GM12878 (cell line): ENCODE measurements at regions not wholly inside any gene's neighbourhood (a gene's known extent, or its start where the extent isn't known, plus 50 kb on each side); places are given as distances from the start of the nearest gene placed in this dataset.

ENCODE experiments used
- ATAC-seq: fragments of 200-7000 bp; cut with Tn5 transposase; 3 replicates; pipeline ENCODE4 v1.9.1; 2020; ENCODE audit warnings: mild to moderate bottlenecking, moderate library complexity
- BruUV-seq: library from RNA; stranded (reverse); fragments of 400-500 nt; replicated peaks from 2 replicates; lab custom pipeline; 2021; lab: Mats Ljungman, UMichigan
- CTCF ChIA-PET: fragments of 300-600 bp; sonication (Branson Sonifier 250); formaldehyde crosslinking; extraction: SDS; loops from one replicate; lab custom pipeline; 2021; ENCODE audit warnings: inconsistent platforms; lab: Yijun Ruan, JAX
- POLR2A ChIA-PET: fragments of 350-600 bp; formaldehyde crosslinking; extraction: SDS; loops from one replicate; lab custom pipeline; 2021; ENCODE audit warnings: inconsistent platforms; lab: Charles Lee
- RAD21 ChIA-PET: fragments of 300-600 bp; sonication (Branson Sonifier 250); formaldehyde crosslinking; loops from one replicate; lab custom pipeline; 2023; ENCODE audit warnings: antibody characterized with exemption; ENCODE audit not compliant: unreplicated experiment; lab: Charles Lee
- SMC1A ChIA-PET: fragments of 300-600 bp; sonication (Branson Sonifier 250); formaldehyde crosslinking; loops from one replicate; lab custom pipeline; 2023; ENCODE audit not compliant: unreplicated experiment, uncharacterized antibody; lab: Charles Lee
- DNase-seq: peaks from one replicate; pipeline ENCODE4 v3.0.0-alpha.2; 2011; ENCODE audit warnings: low read depth, low spot score
- FAIRE-seq: peaks from 3 replicates; lab custom pipeline; 2011; peaks lifted over from hg19 to GRCh38; lab: Jason Lieb, UNC
- H2AFZ ChIP-seq: 2 replicates; pipeline ENCODE4 v1.6.0; 2011; ENCODE audit warnings: low read depth, low read length, control low read depth; ENCODE audit not compliant: control insufficient read depth
- H3K27ac ChIP-seq: 2 replicates; pipeline ENCODE4 v1.5.1; 2011; ENCODE audit warnings: control low read depth; ENCODE audit not compliant: control insufficient read depth, insufficient read depth
- H3K27me3 ChIP-seq, 2 experiments: replicated peaks in 1 of 2; 2 replicates each; pipeline versions ENCODE4 v1.6.0 to v1.6.1; 2011; ENCODE audit warnings: low read length in 1 of 2; ENCODE audit not compliant: control insufficient read depth in 2 of 2, insufficient read depth in 2 of 2
- H3K36me3 ChIP-seq, 2 experiments: 2 replicates each; pipeline ENCODE4 v1.5.1; 2011; ENCODE audit warnings: low read length in 1 of 2; ENCODE audit not compliant: control insufficient read depth in 2 of 2, insufficient read depth in 2 of 2
- H3K4me1 ChIP-seq: 2 replicates; pipeline ENCODE4 v1.6.1; 2011; ENCODE audit warnings: mild to moderate bottlenecking, low read length, moderate library complexity, mixed read lengths; ENCODE audit not compliant: control insufficient read depth, insufficient read depth
- H3K4me2 ChIP-seq: 2 replicates; pipeline ENCODE4 v1.6.0; 2011; ENCODE audit warnings: control low read depth; ENCODE audit not compliant: control insufficient read depth, insufficient read depth
- H3K4me3 ChIP-seq: fragments of 200-600 bp; sonication (generic); 2 replicates; pipeline ENCODE4 v1.5.1; 2016
- H3K79me2 ChIP-seq: 2 replicates; pipeline ENCODE4 v1.6.0; 2011; ENCODE audit warnings: low read length; ENCODE audit not compliant: control insufficient read depth, insufficient read depth
- H3K9ac ChIP-seq: 2 replicates; pipeline ENCODE4 v1.8.0; 2011; ENCODE audit warnings: low read length, control low read depth, mixed read lengths; ENCODE audit not compliant: control insufficient read depth, insufficient read depth
- H3K9me3 ChIP-seq: replicated peaks from 3 replicates; pipeline ENCODE4 v1.5.1; 2011; ENCODE audit warnings: mild to moderate bottlenecking, low read length; ENCODE audit not compliant: control insufficient read depth, insufficient read depth
- H4K20me1 ChIP-seq: 2 replicates; pipeline ENCODE4 v1.6.0; 2011; ENCODE audit not compliant: control insufficient read depth, insufficient read depth
- ATF7 ChIP-seq: fragments of 450-650 bp; IDR thresholded peaks from 2 replicates; pipeline ENCODE4 v1.6.1; 2016; ENCODE audit warnings: low read depth, mild to moderate bottlenecking
- EZH2 ChIP-seq: IDR thresholded peaks from 2 replicates; pipeline ENCODE4 v1.6.1; 2012; ENCODE audit warnings: low read depth, mild to moderate bottlenecking, control low read depth, inconsistent platforms, low read length, borderline replicate concordance; ENCODE audit not compliant: control insufficient read depth
- IRF4 ChIP-seq: IDR thresholded peaks from 2 replicates; pipeline ENCODE4 v1.6.1; 2011; ENCODE audit warnings: low read depth, low read length
- JUND ChIP-seq: IDR thresholded peaks from 2 replicates; pipeline ENCODE4 v1.6.1; 2012; ENCODE audit warnings: low read depth, mild to moderate bottlenecking, low read length, improper control_type of control experiment, moderate library complexity
- MAX ChIP-seq: IDR thresholded peaks from 2 replicates; pipeline ENCODE4 v1.6.1; 2012; ENCODE audit warnings: low read depth, low read length, improper control_type of control experiment
- MTA2 ChIP-seq: fragments of 450-650 bp; IDR thresholded peaks from 2 replicates; pipeline ENCODE4 v1.6.1; 2016; ENCODE audit warnings: low read depth, mild to moderate bottlenecking, moderate library complexity
- NR2C1 ChIP-seq: fragments of 450-650 bp; IDR thresholded peaks from 2 replicates; pipeline ENCODE4 v1.6.1; 2017; ENCODE audit warnings: antibody characterized with exemption, mild to moderate bottlenecking, moderate library complexity
- NR2F1 ChIP-seq: fragments of 450-650 bp; conservative IDR thresholded peaks from 2 replicates; pipeline ENCODE4 v1.6.1; 2017; ENCODE audit warnings: mild to moderate bottlenecking
- POU2F2 ChIP-seq: IDR thresholded peaks from 3 replicates; pipeline ENCODE4 v1.6.1; 2011; ENCODE audit warnings: low read depth, mild to moderate bottlenecking, low read length, borderline replicate concordance
- RCOR1 ChIP-seq: conservative IDR thresholded peaks from 2 replicates; pipeline ENCODE4 v1.6.1; 2012; ENCODE audit warnings: low read depth, low read length, improper control_type of control experiment
- ZBTB4 ChIP-seq: fragments of 450-650 bp; formaldehyde crosslinking; IDR thresholded peaks from 2 replicates; pipeline ENCODE4 v1.4.0; 2022; ENCODE audit warnings: mild to moderate bottlenecking, moderate library complexity
- ZNF217 ChIP-seq: fragments of 450-650 bp; IDR thresholded peaks from 2 replicates; pipeline ENCODE4 v1.6.1; 2017; ENCODE audit warnings: antibody characterized with exemption, mild to moderate bottlenecking
- WGBS: methylation state at CpG from one replicate; pipeline ENCODE4 v1.1.6; 2016; ENCODE audit warnings: low lambda C conversion rate; ENCODE audit not compliant: insufficient replicate concordance, insufficient coverage; ENCODE audit errors: missing lambda C conversion rate; 5-methylcytosine and 5-hydroxymethylcytosine counted together
- in situ Hi-C: fragments of 300-500 bp; cut with MboI; formaldehyde crosslinking; loops from 9 replicates; pipeline ENCODE4 v1.14.3; 2018; ENCODE audit warnings: mixed read lengths
- intact Hi-C: fragments of 100-400 bp; cut with micrococcal nuclease; formaldehyde crosslinking; loops from one replicate; pipeline ENCODE4 v1.14.2; 2022; ENCODE audit not compliant: unreplicated experiment

- H3K27me3 ChIP-seq = no peaks in the 10 kb centered on the region
- DNase-seq (no peak), FAIRE-seq (no peak), ATAC-seq (no peak)
- CTCF ChIA-PET = interaction anchor here (0.6 kb wide), 1 partner anchor 566 kb away, joined by 3 read pairs; no protein-coding TSS in a partner anchor
- H3K9me3 ChIP-seq = no peaks in the 10 kb centered on the region
- BruUV-seq = no TSS peak
- H3K79me2 ChIP-seq = no peaks in the 10 kb centered on the region
- no peaks in the 10 kb centered on the region for H4K20me1 ChIP-seq
- WGBS = 8% methylated on average over 3 of the region's 3 CpGs
- no peak overlapping the region for H3K9ac ChIP-seq
- H3K4me1 ChIP-seq = no peaks in the 10 kb centered on the region
- H3K27ac ChIP-seq = no peak overlapping the region
- no peaks in the 10 kb centered on the region for H3K36me3 ChIP-seq
- H3K4me2 ChIP-seq = no peak overlapping the region
- intact Hi-C loops = no loop called here
- H3K4me3 ChIP-seq = no peak overlapping the region
- no peak for TF ChIP-seq ATF7
- no peak for TF ChIP-seq EZH2
- no peak for TF ChIP-seq POU2F2
- no peak for TF ChIP-seq JUND
- no peak for TF ChIP-seq NR2C1
- no peak for TF ChIP-seq RCOR1
- TF ChIP-seq ZNF217 = no peak
- no peak for TF ChIP-seq MAX
- no peak for TF ChIP-seq IRF4
- no peak for TF ChIP-seq MTA2
- TF ChIP-seq NR2F1 = no peak
- no peak for TF ChIP-seq ZBTB4 (CRISPR knock-in tag)
- in situ Hi-C loops = loop anchor here (25.0 kb wide), 1 partner anchor 415 kb away; no protein-coding TSS in a partner anchor
- SMC1A ChIA-PET = interaction anchor here (0.9 to 1.7 kb wide), 2 partner anchors 15 to 19 kb away, joined by 3 read pairs; no protein-coding TSS in a partner anchor
- POLR2A ChIA-PET = no interaction called here
- no peak overlapping the region for H2AFZ ChIP-seq
- RAD21 ChIA-PET = no interaction called here
These were observed 74.0 kb upstream of the VWDE start for GRCh38 chr7:12477620-12478019.
